ENCODE measurements at regions not wholly inside any gene's neighbourhood (a gene's known extent, or its start where the extent isn't known, plus 50 kb on each side); places are given as distances from the start of the nearest gene placed in this dataset.
A peak's percentile ranks its signal among the peaks of the same experiment; 100 is the strongest.

GRCh38 chr7:1321411-1322239 is 89.0 kb downstream of the UNCX start:
- DNase-seq = no peak

- DNase-seq = no peak
Measured at GRCh38 chr7:1322240-1323110, 89.8 kb downstream of the UNCX start.

- no peak for DNase-seq
Measured at GRCh38 chr7:1323178-1324027, 90.7 kb downstream of the UNCX start.

DNA sequence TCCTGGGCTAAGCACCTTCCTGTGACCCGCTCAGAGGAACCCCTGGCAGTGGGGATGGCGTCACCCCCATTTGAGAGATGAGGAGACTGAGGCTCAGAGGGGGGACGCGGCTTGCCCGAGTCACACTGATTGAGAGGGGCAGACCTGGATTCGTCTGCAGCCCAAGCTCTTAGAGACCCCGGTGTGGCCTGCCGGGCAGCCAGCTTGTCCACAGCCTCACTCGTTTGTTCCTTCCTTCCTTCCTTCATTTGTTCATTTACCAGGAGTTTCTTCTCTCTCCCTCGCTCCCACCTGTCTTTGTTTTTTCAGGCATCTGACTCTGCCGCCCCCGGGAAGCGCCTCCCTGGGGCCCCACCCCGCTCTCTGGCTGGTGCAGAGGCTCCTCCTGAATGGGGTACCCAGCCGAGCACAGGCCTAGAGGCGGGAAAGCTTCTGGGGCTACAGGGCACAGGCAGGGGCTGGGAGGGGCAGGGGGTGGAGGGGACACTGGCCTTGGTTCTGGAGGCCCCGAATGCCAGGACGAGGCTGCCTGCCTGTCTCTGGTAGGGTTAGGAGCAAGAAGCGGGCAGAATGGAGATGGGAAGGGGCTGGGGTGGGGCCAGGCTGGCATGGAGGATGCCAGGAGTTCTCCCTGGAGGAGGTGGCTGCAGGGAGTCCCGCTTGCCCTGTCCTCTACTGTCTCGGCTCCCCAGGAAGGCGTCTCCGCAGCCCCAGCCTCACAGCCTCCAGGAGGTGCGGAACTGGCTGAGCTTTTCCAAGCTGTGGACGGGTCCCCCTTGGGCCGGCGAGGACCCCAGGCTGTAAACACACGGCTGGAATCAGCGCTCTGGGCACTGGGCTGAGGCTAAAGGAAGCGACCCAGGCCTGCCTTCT is 91.6 kb downstream of the UNCX start:
- no peak for DNase-seq

- DNase-seq = no peak
Measured at GRCh38 chr7:1325246-1325645, 92.6 kb downstream of the UNCX start.

GRCh38 chr7:1325646-1326510 is 93.2 kb downstream of the UNCX start:
- no peak for DNase-seq

GRCh38 chr7:1326511-1326785 is 93.8 kb downstream of the UNCX start:
- DNase-seq = no peak

DNA sequence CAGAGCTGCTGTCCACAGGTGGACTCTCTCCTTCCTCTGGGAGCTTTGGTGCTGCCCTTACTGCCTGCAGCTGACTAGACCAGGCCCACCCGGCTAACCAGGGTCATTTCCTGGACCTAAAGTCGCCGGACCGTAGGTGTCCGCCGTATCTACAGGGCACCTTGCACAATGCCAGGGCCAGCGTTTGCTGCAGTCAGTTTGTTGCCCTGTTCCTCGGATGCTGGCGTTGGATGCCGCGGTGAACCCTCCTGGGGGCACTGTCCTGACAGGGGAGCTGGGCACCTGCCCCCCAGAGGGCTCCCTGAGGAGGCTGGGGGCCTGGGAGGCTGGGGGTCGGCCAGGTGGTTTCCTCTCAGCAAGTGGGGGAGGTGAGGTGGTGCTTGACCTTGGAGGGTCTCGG is 96.6 kb downstream of the UNCX start:
- DNase-seq = no peak

- no peak for DNase-seq
Measured at GRCh38 chr7:1329966-1330800, 97.5 kb downstream of the UNCX start.

DNA sequence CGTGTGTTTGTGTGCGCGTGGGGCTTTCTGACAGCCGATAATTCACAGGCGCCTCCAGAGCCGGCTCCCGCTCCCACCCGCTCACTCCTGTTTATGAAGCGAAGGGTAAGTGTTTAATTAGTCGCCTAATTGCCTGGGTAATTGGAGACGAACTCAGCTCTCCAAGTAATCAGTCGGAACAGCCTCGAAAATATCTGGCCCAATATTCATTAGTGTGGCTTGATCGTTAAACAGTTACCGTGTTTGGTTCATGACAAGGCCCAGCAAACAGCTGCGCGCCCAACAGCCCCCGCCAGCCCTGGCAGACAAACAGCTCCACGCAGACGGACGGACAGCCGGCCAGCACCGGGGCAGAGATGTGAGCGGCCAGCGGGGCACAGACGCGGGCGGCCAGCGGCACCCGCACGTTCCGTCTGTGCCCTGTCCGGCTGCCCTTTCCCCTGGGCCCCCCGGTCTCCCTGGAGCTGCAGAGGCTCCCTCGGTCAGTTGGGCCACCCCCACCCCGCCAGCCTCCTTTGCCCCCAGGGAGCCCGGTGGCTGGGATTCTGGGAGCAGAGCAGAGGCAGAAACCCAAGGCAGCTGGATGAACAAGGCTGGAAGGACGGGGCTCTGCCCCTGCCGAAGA is 98.2 kb downstream of the UNCX start:
- no peak for DNase-seq

- peak; percentile 86 for DNase-seq
Measured at GRCh38 chr7:1331561-1332467, 99.1 kb downstream of the UNCX start.

DNA sequence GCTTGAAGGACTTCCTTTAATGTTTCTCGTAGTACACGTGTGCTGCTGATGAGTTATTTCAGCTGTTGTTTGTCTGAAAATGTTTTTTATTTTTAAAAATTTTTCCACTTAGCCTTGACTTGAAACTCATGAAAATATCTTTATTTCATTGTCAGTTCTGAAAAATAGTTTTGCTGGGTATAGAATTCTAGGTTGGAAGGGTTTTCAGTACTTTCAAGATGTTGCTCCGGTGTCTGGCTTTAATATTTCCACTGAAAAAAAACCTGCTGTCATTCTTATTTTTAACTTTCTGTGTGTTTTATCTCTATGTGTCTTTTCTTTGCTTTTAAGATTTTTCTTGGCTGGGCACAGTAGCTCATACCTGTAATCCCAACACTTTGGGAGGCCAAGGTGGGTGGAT is 103.8 kb downstream of the UNCX start:
- DNase-seq = no peak

DNA sequence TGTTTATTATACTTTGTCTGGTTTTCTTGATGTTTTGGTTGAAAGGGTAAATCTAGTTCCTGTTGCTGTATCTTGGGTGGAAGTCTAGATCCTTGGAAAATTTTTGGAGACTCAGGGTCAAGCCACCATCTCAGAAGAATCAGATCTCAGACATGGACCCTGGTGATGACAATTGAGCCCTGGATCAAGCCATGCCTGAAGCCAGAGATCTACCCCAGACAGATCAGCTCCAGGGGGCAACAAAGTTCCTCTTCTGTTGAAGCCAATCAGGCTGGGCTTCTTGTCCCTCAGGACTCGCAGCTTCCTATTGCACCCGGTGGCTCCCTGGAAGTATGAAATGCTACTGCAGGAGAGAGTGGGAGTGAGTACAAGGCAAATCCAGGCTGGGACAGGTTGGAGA is 106.9 kb downstream of the UNCX start:
- no peak for DNase-seq

GRCh38 chr7:1340031-1340430 is 107.4 kb downstream of the UNCX start:
- no peak for DNase-seq

DNA sequence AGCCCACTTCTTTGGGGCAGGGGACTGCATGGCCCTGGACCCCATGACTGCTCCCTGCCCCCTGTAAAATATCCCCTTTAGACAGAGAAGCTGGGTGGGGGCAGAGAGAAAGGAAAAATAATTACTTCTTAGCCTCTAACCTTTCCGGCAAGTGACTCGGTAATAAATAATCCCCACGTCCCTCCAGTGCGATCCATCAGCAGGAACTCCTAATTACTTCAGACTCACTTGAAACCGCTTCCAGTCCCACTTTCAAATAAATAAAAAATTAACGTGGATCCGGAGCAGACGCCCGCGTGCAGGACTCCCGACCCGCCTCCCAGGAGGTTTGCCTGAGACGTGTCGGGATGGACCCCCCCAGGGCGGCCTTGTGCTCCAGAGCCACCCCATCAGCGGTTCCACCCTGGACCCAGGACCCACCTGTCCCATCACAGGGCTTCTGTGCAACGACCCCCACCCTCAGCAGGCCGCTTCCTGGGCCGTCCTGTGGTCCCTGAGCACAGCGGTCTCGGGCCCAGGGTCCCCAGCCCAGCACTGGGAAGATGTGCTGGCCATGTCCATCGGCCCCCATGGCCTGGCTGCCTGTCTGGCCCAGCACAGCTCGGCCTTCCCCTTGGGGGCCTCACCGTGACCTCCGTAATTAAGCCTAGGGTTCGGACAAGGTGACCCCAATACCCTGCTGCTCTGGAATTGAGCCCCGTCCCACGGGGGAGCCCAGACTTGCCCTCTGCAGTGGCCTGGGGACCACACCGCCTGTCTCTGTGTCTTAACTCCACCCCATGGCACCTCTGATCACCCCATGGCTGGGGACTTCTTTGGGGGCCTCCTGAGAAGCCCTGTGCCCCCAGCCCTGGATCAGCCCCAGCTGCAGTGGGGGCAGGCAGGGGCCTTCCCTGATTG is 108.0 kb downstream of the UNCX start:
- no peak for DNase-seq

- no peak for DNase-seq
Measured at GRCh38 chr7:1341361-1342089, 108.9 kb downstream of the UNCX start.

- no peak for DNase-seq
Measured at GRCh38 chr7:1342090-1342640, 109.5 kb downstream of the UNCX start.

Measured in NCI-H2171 (cell line).